Tibial nerve (tissue), 4 donors: ENCODE measurements at regions not wholly inside any gene's neighbourhood (a gene's known extent, or its start where the extent isn't known, plus 50 kb on each side); places are given as distances from the start of the nearest gene placed in this dataset.

ENCODE experiments used
- CTCF ChIP-seq, 5 experiments: fragments of 200-600 bp in 3 of 5; fragments of 450-650 bp in 2 of 5; sonication (generic) in 3 of 5; IDR thresholded peaks; one replicate each; pipeline ENCODE4 v1.5.1; 2016 to 2019; ENCODE audit warnings: antibody characterized with exemption in 5 of 5, mild to moderate bottlenecking in 3 of 5, moderate library complexity in 2 of 5
- EP300 ChIP-seq, 2 donors: sonication (generic); formaldehyde crosslinking; IDR thresholded peaks; one replicate each; pipeline ENCODE4 v1.6.1; 2017; ENCODE audit warnings: antibody characterized with exemption in 2 of 2, mild to moderate bottlenecking in 1 of 2

- no peak for TF ChIP-seq CTCF (IDR thresholded peaks at IDR 0.05)
- TF ChIP-seq EP300 (IDR thresholded peaks at IDR 0.05) = peak in 1 of 2 donors; percentile 27
Measured at GRCh38 chr4:146585761-146586333, 52.8 kb upstream of the POU4F2 start.
